Neural cell (in vitro differentiated cells): ENCODE measurements at regions not wholly inside any gene's neighbourhood (a gene's known extent, or its start where the extent isn't known, plus 50 kb on each side); places are given as distances from the start of the nearest gene placed in this dataset.

Source experiments
- MXI1 ChIP-seq: fragments of 450-650 bp; conservative IDR thresholded peaks from 2 replicates; pipeline ENCODE4 v1.6.1; 2014; ENCODE audit warnings: antibody characterized with exemption, mild to moderate bottlenecking; ENCODE audit not compliant: poor library complexity, severe bottlenecking
- RAD21 ChIP-seq: fragments of 450-650 bp; conservative IDR thresholded peaks from 2 replicates; pipeline ENCODE4 v1.6.1; 2014; ENCODE audit warnings: antibody characterized with exemption, mild to moderate bottlenecking, moderate library complexity
- TAF1 ChIP-seq: IDR thresholded peaks from 2 replicates; pipeline ENCODE4 v1.6.1; 2012; ENCODE audit warnings: low read depth
- TF ChIP-seq, protein P1 (sequence below): fragments of 450-650 bp; IDR thresholded peaks from 2 replicates; pipeline ENCODE4 v1.5.1; 2014; ENCODE audit warnings: antibody characterized with exemption, mild to moderate bottlenecking, moderate library complexity; ENCODE audit not compliant: poor library complexity, severe bottlenecking
- TF ChIP-seq, protein P2 (sequence below): IDR thresholded peaks from 2 replicates; pipeline ENCODE4 v1.6.1; 2012; ENCODE audit warnings: borderline replicate concordance

DNA sequence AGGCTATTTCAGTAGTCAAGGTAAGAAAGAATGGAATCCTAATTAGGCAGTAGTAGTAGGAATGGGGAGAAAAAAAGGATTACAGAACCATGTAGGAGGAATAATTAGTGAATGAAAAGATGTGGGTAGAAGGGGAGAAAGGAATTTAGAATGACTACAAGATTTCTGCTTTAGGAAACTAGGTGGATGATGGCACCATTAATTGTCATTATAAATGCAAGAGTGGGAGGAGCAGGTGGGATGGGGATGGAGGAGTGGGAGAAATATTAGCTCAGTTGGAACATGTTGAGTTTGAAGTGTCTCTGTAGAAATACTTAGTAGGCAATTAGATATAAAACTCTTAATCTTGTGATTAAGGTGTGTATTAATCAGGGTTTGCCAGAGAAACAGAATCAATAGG, 50.0 kb upstream of the C21orf91 start:
- TF ChIP-seq MXI1 (no peak), RAD21 (no peak), TAF1 (no peak)
- TF ChIP-seq, protein P1, sequence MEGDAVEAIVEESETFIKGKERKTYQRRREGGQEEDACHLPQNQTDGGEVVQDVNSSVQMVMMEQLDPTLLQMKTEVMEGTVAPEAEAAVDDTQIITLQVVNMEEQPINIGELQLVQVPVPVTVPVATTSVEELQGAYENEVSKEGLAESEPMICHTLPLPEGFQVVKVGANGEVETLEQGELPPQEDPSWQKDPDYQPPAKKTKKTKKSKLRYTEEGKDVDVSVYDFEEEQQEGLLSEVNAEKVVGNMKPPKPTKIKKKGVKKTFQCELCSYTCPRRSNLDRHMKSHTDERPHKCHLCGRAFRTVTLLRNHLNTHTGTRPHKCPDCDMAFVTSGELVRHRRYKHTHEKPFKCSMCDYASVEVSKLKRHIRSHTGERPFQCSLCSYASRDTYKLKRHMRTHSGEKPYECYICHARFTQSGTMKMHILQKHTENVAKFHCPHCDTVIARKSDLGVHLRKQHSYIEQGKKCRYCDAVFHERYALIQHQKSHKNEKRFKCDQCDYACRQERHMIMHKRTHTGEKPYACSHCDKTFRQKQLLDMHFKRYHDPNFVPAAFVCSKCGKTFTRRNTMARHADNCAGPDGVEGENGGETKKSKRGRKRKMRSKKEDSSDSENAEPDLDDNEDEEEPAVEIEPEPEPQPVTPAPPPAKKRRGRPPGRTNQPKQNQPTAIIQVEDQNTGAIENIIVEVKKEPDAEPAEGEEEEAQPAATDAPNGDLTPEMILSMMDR = no peak
- TF ChIP-seq, protein P2, sequence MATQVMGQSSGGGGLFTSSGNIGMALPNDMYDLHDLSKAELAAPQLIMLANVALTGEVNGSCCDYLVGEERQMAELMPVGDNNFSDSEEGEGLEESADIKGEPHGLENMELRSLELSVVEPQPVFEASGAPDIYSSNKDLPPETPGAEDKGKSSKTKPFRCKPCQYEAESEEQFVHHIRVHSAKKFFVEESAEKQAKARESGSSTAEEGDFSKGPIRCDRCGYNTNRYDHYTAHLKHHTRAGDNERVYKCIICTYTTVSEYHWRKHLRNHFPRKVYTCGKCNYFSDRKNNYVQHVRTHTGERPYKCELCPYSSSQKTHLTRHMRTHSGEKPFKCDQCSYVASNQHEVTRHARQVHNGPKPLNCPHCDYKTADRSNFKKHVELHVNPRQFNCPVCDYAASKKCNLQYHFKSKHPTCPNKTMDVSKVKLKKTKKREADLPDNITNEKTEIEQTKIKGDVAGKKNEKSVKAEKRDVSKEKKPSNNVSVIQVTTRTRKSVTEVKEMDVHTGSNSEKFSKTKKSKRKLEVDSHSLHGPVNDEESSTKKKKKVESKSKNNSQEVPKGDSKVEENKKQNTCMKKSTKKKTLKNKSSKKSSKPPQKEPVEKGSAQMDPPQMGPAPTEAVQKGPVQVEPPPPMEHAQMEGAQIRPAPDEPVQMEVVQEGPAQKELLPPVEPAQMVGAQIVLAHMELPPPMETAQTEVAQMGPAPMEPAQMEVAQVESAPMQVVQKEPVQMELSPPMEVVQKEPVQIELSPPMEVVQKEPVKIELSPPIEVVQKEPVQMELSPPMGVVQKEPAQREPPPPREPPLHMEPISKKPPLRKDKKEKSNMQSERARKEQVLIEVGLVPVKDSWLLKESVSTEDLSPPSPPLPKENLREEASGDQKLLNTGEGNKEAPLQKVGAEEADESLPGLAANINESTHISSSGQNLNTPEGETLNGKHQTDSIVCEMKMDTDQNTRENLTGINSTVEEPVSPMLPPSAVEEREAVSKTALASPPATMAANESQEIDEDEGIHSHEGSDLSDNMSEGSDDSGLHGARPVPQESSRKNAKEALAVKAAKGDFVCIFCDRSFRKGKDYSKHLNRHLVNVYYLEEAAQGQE = no peak
